ENCODE measurements at regions not wholly inside any gene's neighbourhood (a gene's known extent, or its start where the extent isn't known, plus 50 kb on each side); places are given as distances from the start of the nearest gene placed in this dataset.

DNA sequence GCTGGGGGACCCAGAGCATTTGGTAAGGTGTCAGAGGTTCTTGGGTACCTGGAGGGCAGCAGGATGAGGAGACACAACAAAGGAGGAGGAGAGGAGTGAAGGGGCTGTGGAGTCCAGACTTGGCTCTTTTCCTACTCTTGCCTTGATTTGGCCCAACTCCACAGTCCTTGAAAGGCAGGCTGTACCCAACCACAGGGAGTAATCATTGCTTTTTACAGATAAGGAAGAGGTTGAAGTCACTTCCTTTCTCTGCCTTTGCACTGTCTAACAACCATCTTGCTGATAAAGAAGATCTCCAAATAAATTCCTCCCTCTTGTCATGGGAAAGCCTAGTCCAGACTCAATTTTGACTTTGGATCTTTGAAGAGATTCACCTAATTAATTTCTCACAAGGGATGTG, 226.8 kb upstream of the HMGA2 start:
- no peak overlapping the region for H3K4me3 ChIP-seq (ENCODE audit: low read length)
- TF ChIP-seq ZNF274 (IDR thresholded peaks at IDR 0.05; ENCODE audit: low read depth, low read length), result no peak

DNA sequence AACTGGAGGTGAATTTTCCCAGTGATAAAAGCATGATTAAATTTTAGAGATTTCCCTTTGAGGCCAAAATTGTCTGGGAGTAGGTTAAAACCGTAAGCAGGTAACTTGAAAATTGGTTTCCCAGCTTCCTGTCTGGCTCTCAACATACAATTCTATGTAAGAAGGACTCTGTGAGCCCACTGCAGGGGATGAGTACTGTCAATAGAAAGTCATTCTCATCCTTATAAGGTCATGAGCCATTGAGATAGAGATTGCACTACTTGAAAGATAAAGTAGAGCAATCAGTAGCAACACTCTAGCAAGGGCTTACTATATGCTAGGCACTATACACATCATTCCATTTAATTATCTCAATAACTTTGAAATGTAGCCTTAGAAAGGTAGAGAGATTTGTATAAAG, 225.6 kb upstream of the HMGA2 start:
- no peak for TF ChIP-seq ZNF274 (IDR thresholded peaks at IDR 0.05; ENCODE audit: low read depth, low read length)

DNA sequence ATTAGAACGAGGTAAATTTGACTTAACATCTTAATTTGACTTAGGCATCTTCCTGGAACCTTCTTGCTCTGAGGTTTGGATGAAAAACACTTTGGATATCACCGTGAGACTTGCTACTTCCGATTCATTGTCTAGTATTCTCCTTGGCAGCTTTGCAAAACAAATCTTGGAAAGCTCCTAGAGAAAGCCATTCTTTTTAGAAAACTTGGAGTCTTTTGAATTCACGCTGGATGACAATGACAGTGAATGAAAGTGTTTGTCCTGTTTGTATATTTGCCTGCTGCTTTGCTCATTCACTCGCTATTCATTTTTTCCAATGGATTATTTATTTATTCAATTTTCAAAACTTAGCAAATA, 222.1 kb upstream of the HMGA2 start:
- no peak for TF ChIP-seq ZNF274 (IDR thresholded peaks at IDR 0.05; ENCODE audit: low read depth, low read length)
- no peak overlapping the region for H3K4me3 ChIP-seq (ENCODE audit: low read length)

More for the DNA sequence above, 225.6 kb upstream of the HMGA2 start:
- no peak overlapping the region for H3K4me3 ChIP-seq (ENCODE audit: low read length)

DNA sequence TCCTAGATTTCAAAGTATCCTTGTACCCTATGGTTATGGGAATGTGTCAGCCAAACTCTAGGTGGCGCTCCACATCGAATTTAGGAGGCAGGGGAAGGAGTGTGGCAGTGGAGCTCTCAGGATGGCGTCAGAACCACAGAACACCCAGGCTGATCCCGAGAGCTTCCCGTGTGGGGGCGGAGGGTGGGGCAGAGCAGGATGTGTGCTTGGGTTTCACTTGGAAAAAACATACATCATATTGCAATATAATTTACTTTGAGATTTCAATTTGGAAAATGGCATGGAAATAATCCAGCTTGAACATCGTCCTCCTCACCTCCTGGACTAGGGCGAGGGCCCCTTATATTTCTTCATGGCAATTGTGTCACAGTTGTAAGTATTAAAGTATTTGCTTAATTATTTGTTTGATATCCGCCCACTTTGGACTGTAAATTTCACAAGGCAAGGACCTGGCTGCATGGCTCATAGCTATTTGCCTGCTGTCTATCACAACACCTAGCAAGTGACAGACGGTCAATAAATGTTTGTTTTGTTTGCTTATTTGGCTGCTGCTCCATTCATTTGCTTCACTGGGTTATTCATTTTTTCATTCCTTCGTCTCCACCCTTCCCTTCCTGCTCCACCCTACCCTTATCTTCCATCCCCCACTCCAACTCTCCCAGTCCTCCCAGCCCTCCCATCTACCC, 221.5 kb upstream of the HMGA2 start:
- TF ChIP-seq ZNF274 (IDR thresholded peaks at IDR 0.05; ENCODE audit: low read depth, low read length), result no peak
- no peak overlapping the region for H3K4me3 ChIP-seq (ENCODE audit: low read length)

DNA sequence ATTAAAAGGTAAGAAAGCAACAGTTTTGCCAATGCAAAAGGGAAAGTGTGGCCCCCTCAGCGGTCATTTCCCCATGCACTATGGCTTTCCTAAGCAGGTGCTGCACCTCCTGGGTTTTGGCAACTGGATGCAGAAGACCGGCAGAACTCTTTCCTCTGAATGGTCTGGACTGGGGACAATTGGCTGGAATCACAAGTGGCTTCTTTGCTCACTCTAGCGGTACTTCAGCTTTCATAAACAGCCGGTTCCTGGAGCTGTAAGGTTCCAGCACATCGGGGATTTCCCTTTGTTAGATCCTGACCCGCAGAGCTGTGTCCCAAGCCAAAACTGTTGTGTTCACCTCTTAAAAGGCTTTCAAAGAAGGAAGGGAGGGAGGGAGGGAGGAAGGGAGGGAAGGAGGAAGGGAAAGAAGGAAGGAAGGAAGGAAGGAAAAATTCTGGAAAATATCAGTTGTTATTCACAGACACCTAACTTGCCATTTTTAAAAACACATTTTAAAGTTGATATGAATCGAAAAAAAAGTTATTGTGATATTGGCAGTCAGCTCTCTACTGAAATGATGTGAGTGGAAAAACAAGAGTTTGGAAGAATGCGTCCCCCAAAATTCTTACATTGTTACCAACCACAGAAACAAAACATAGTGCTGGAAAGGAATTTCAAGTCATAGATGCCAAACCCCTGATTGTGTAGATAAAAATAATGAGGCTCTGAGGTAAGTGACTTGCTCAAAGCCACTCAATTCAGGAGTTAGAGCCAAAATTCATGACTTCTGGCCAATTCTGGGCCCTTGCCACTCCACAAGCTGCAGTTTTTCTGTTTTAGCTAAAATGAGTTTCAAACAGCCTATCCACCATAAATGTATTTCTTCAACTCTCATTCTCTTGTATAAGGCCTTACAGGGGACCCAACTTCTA, 220.6 kb upstream of the HMGA2 start:
- TF ChIP-seq ZNF274 (IDR thresholded peaks at IDR 0.05; ENCODE audit: low read depth, low read length), result no peak
- no peak overlapping the region for H3K4me3 ChIP-seq (ENCODE audit: low read length)

DNA sequence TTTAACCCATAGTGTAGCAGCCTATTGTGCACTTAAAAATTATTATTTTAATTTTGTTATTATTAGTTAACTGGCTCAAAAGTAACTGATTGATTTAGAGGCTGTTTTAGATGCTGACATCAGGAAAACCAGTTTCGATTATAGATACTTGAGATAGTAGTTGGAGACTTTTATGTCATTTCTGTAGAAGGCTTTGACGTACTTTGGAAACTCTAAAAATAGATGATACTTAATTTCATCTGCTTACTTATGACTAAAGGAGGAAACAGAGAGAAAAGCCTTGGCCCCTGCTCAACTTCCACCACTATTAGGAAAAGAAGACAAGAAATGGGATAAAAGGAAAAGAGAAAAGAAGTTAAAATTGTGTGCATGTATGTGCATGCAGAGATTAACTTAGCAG, 219.3 kb upstream of the HMGA2 start:
- TF ChIP-seq ZNF274 (IDR thresholded peaks at IDR 0.05; ENCODE audit: low read depth, low read length), result no peak
- H3K4me3 ChIP-seq (ENCODE audit: low read length), result no peak overlapping the region

DNA sequence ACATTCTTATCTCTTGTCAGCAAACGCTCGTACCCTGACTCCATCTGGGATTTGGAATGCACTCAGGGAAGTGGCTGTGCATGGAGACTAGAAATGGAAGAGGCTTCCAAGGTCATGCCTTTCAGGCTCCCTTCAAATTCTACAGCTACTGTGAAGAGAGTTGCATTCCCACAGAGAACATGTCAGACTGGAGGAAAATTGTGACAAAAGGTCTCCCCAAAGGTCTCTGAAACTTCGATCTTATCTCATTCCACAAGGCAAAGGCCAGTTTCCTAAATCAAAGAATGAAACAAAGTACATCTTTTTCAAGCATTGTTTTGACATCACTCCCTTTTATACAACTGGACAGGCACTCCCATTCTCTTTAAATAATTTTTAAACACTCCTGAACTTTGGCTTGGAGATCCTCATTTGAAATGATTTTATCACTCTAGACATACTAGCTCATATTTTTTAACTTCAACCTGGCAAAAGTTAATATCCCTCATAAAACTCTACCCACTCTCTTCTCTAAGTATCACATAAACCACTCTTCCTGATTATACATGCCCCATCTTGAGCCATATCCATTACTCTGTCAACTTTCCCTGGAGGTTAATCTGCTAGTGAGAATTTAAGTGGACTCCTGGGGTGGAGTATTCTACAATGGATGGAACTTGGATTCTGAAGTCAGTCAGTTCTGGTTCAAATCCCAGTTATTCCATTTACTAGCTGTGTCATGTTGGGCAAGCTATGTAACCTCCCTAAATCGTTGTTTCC, 218.1 kb upstream of the HMGA2 start:
- TF ChIP-seq ZNF274 (IDR thresholded peaks at IDR 0.05; ENCODE audit: low read depth, low read length), result no peak
- H3K4me3 ChIP-seq (ENCODE audit: low read length), result no peak overlapping the region

DNA sequence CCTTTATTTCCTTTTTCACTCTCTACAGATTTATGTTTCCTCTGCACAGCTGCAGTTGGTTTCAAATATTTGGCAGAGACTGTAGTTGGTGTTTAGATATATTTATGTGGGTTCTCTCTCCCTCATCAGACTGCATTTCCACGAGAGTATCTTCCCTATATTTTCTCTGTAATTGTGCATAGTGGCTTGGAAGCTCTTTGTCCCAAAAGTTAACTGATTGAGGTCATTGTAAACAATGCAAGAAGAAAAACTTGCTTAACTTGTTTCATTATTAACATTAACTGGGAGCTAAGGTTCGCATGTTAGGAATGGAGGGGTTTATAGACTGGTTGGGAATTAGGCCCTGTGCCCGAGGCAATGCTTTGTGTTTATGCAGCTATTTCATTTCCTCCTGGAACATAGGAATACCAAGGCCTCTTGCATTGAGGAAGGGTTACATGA, 216.9 kb upstream of the HMGA2 start:
- no peak overlapping the region for H3K4me3 ChIP-seq (ENCODE audit: low read length)
- TF ChIP-seq ZNF274 (IDR thresholded peaks at IDR 0.05; ENCODE audit: low read depth, low read length), result no peak

DNA sequence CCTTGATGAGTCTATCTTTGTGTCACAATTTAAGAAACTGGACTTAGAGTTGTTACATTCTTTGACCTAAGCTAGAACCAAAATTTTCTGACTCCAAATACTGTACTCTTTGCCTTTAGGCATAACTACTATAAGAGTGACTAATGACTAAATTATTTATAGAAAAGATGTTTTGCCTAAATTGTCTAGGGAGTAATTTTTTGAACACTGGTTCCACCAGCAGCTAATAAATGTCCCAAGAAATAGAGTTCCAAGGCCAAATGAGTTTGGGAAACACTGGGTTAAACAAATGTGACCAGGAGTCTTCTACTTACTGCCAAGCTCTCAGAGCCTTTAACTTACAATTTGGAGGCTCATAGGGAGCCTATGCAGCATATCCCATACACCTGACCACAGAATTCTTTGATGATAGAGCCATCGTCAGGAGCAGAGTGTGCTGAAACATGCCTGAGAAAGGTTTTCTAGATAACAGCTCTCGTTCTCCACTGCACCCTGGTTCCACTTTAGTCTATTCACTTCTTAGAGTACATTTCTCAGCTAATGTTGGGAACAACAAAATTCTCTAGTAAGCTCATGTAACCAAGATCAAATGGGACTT, 215.9 kb upstream of the HMGA2 start:
- no peak overlapping the region for H3K4me3 ChIP-seq (ENCODE audit: low read length)
- no peak for TF ChIP-seq ZNF274 (IDR thresholded peaks at IDR 0.05; ENCODE audit: low read depth, low read length)

DNA sequence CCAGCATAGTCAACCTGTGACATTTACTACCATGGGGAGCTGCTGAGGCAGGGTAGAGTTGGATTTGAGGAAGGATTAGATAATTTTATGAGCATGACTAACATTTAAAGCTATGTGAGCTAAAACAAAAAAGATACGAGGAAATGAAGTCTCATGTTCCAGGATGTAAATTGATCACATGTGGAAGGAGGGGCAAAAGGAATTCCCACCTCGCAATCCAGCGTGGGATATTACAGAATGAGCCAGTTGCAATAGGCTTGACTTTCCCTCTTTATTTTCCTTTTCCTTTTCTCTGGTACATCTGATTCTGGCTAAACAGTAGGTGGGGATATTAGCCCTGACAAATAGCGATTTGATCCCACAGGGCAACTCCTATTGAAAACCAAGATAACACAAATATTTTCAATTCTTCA, 214.9 kb upstream of the HMGA2 start:
- no peak overlapping the region for H3K4me3 ChIP-seq (ENCODE audit: low read length)
- no peak for TF ChIP-seq ZNF274 (IDR thresholded peaks at IDR 0.05; ENCODE audit: low read depth, low read length)

DNA sequence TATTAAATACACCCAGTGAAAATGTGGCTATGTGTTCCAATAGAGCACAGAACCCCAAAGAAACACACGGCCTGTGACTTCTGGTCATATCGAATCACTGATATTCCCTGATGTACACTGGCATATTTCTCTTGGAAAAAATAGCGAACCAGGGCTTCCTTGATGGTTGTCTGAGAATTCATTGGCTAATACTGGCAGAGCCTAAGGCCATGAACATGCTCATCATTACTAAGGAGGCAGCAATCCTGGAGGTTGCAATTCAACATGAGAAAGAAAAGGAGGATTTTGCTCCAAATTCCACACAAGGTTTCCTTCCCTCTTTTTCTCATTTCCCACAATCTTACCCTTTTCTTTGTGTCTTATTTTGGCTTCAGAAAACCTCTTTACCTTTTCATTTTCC, 212.9 kb upstream of the HMGA2 start:
- no peak for TF ChIP-seq ZNF274 (IDR thresholded peaks at IDR 0.05; ENCODE audit: low read depth, low read length)
- H3K4me3 ChIP-seq (ENCODE audit: low read length), result no peak overlapping the region

DNA sequence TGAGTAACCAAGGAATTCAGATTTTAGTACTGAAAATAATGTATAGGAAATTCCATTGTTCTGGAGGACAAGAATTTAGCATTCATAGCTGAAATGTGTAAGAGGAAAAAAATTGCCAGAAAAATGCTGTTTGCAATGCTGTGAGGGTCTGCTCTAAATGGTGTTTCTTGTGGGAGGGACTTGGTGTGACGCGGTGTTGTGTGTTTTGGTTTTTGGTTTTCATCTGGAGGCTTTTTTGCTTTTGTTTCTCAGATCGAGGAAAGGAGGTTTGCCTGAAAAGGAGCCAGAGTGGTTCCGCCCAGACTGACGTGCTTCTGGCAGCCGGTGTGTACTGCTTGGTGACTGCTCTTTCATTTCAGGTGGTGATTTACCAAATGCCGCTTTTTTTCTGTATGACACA, 211.8 kb upstream of the HMGA2 start:
- H3K4me3 ChIP-seq (ENCODE audit: low read length), result no peak overlapping the region
- TF ChIP-seq ZNF274 (IDR thresholded peaks at IDR 0.05; ENCODE audit: low read depth, low read length), result no peak

DNA sequence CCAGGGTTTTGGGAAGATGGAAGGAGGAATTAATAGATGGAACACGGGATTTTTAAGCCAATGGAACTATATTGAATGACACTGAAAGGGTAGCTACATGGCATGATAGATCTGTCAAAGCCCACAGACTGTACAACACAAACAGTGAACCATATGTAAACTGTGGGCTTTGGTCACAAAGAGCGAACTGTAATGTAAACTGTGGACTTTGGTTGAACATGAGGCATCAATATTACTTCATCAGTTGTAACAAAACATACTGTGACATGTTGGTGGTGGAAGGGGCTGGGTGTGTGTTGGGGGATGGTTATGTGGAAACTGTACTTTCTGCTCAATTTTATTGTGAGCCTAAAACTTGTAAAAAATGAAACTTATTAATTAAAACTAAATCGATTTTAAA, 210.6 kb upstream of the HMGA2 start:
- TF ChIP-seq ZNF274 (IDR thresholded peaks at IDR 0.05; ENCODE audit: low read depth, low read length), result no peak
- no peak overlapping the region for H3K4me3 ChIP-seq (ENCODE audit: low read length)

DNA sequence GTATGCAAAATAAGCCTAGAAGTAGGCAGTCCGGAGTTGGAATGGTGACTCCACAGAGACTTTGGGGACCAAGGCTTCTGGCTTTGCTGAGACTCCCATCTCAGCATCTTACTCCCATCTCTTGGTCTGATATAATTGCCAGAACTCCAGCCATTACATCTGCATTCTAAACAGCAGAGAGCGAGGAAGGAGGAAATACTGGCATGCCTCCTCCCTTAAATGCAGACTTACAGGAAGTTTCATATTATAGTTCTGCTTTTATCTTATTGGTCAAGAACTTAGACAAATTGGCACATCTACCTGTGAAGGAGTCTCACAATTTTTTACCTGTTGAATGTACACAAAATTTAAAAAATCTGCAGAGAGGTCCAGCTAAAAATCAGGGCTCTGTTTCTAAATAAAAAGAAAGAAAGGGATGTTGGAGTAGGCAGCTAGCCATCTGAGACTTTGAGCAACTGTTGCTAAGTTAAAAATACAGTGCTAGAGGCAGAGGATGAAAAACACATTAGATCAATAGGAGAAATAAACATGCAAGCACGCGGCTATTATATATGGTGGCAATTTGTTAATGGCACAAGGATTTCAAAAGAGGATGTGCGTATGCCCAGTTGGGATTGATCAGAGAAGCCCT, 209.9 kb upstream of the HMGA2 start:
- no peak overlapping the region for H3K4me3 ChIP-seq (ENCODE audit: low read length)
- no peak for TF ChIP-seq ZNF274 (IDR thresholded peaks at IDR 0.05; ENCODE audit: low read depth, low read length)

All from GM08714 (cell line).